Testis (tissue), 2 donors: ENCODE measurements at regions not wholly inside any gene's neighbourhood (a gene's known extent, or its start where the extent isn't known, plus 50 kb on each side); places are given as distances from the start of the nearest gene placed in this dataset.

Experiments
- DNase-seq: peaks from one replicate; pipeline ENCODE4 v3.0.0-alpha.2; 2019
- H3K27ac ChIP-seq, 2 donors: fragments of 200-600 bp; sonication (generic); one replicate each; pipeline ENCODE4 v1.5.1; 2019
- H3K27me3 ChIP-seq: fragments of 200-600 bp; sonication (generic); one replicate; pipeline ENCODE4 v1.5.1; 2019
- H3K36me3 ChIP-seq: fragments of 200-600 bp; sonication (generic); one replicate; pipeline ENCODE4 v1.5.1; 2017; ENCODE audit warnings: low read depth; ENCODE audit errors: missing control alignments
- H3K4me1 ChIP-seq: fragments of 200-600 bp; sonication (generic); one replicate; pipeline ENCODE4 v1.5.1; 2019
- H3K4me3 ChIP-seq, 2 donors: fragments of 200-600 bp; sonication (generic); one replicate each; pipeline ENCODE4 v1.5.1; 2017 to 2019
- H3K9me3 ChIP-seq: fragments of 200-600 bp; sonication (generic); one replicate; pipeline ENCODE4 v1.5.1; 2017
- POLR2A ChIP-seq: fragments of 450-650 bp; IDR thresholded peaks from one replicate; pipeline ENCODE4 v1.6.1; 2017; ENCODE audit warnings: antibody characterized with exemption, mild to moderate bottlenecking, moderate library complexity
- WGBS, 2 donors: methylation state at CpG; one replicate each; pipeline ENCODE4 v1.1.5; 2018; 5-methylcytosine and 5-hydroxymethylcytosine counted together
- intact Hi-C: fragments of 100-400 bp; cut with DNase I; formaldehyde crosslinking; loops from one replicate; pipeline ENCODE4 v1.15.1; 2023; ENCODE audit warnings: low total_unique reads
- TF ChIP-seq, protein P1 (sequence below), 3 experiments: fragments of 450-650 bp in 2 of 3; fragments of 200-600 bp in 1 of 3; sonication (generic) in 1 of 3; IDR thresholded peaks; one replicate each; pipeline ENCODE4 v1.5.1; 2016 to 2019; ENCODE audit warnings: antibody characterized with exemption in 3 of 3, mild to moderate bottlenecking in 2 of 3, moderate library complexity in 1 of 3

DNA sequence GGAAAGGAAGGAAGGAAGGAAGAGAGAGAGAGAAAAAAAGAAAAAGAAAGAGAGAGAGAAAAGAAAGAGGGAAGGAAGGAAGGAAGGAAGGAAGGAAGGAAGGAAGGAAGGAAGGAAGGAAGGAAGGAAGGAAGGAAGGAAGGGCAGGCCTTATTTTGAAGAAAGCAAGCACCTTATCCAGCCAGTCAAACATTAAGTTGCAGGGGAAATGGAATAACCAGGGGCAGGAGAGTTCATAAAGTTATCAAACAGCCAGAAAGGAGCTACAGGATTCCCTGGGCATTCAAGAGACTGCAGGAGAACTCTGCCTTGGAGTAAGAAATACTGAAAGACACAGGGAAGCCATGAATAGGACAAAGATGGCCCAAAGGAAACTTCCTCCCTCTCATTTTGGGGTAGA lies 672.0 kb upstream of the INTU start:
- no peak for TF ChIP-seq POLR2A
- TF ChIP-seq, protein P1, sequence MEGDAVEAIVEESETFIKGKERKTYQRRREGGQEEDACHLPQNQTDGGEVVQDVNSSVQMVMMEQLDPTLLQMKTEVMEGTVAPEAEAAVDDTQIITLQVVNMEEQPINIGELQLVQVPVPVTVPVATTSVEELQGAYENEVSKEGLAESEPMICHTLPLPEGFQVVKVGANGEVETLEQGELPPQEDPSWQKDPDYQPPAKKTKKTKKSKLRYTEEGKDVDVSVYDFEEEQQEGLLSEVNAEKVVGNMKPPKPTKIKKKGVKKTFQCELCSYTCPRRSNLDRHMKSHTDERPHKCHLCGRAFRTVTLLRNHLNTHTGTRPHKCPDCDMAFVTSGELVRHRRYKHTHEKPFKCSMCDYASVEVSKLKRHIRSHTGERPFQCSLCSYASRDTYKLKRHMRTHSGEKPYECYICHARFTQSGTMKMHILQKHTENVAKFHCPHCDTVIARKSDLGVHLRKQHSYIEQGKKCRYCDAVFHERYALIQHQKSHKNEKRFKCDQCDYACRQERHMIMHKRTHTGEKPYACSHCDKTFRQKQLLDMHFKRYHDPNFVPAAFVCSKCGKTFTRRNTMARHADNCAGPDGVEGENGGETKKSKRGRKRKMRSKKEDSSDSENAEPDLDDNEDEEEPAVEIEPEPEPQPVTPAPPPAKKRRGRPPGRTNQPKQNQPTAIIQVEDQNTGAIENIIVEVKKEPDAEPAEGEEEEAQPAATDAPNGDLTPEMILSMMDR (IDR thresholded peaks at IDR 0.05), result no peak
- Histone ChIP-seq H3K4me1 (no peaks in the 10 kb centered on the region), H3K27ac (no peak overlapping the region), H3K9me3 (no peaks in the 10 kb centered on the region), H3K4me3 (no peak overlapping the region), H3K36me3 (no peaks in the 10 kb centered on the region), H3K27me3 (no peaks in the 10 kb centered on the region)
- intact Hi-C loops, result no loop called here
- no peak for DNase-seq

DNA sequence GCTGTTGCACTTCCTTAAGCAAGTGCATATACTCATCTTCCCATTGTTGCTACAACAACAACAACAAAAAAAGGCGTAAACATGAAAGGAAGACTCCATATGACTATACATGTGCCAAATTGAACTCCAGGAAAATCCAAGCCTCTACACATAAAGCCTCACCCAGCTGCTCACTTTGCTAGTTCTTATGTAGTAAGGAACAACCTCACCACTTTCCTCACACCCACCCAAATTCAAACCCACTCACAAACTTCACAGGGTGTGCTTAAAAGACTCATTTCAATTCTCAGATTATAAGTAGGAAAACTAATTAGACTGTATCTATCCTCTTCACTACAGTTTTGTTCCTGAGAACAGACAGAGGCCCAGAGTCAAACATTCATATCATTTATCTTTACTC lies 671.1 kb upstream of the INTU start:
- Histone ChIP-seq H3K4me1 (no peaks in the 10 kb centered on the region), H3K9me3 (no peaks in the 10 kb centered on the region), H3K27ac (no peak overlapping the region), H3K4me3 (no peak overlapping the region), H3K36me3 (no peaks in the 10 kb centered on the region), H3K27me3 (no peaks in the 10 kb centered on the region)
- 74 to 97% methylated on average over 1 of the region's 1 CpG for WGBS, 2 donors
- DNase-seq, result no peak
- TF ChIP-seq POLR2A, result no peak
- TF ChIP-seq, protein P1 (IDR thresholded peaks at IDR 0.05), result no peak
- intact Hi-C loops, result no loop called here

DNA sequence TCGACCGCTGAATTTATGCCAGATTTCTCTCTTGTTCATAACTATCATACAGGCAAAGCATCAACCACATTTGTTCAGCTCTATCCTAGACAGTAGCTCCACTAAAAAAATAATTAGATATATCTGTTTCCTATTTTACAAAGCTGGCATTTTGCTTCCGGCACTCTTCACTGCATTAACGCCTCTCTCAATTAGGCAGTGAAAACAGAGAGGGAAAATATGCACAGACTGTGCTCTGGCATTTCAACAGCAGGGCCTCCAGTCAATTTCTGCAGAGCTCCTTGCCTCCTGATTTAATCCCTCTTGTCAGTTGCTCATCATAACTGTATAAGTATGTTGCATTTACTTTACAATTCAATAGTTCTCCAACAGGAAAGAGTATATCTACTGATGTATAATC lies 666.9 kb upstream of the INTU start:
- intact Hi-C loops, result no loop called here
- Histone ChIP-seq H3K27me3 (no peaks in the 10 kb centered on the region), H3K4me1 (no peaks in the 10 kb centered on the region), H3K27ac (no peak overlapping the region), H3K4me3 (no peak overlapping the region), H3K9me3 (no peaks in the 10 kb centered on the region), H3K36me3 (no peaks in the 10 kb centered on the region)
- TF ChIP-seq POLR2A, result no peak
- TF ChIP-seq, protein P1 (IDR thresholded peaks at IDR 0.05), result no peak
- WGBS, 2 donors, result 77 to 90% methylated on average over 4 of the region's 4 CpGs
- DNase-seq, result no peak

DNA sequence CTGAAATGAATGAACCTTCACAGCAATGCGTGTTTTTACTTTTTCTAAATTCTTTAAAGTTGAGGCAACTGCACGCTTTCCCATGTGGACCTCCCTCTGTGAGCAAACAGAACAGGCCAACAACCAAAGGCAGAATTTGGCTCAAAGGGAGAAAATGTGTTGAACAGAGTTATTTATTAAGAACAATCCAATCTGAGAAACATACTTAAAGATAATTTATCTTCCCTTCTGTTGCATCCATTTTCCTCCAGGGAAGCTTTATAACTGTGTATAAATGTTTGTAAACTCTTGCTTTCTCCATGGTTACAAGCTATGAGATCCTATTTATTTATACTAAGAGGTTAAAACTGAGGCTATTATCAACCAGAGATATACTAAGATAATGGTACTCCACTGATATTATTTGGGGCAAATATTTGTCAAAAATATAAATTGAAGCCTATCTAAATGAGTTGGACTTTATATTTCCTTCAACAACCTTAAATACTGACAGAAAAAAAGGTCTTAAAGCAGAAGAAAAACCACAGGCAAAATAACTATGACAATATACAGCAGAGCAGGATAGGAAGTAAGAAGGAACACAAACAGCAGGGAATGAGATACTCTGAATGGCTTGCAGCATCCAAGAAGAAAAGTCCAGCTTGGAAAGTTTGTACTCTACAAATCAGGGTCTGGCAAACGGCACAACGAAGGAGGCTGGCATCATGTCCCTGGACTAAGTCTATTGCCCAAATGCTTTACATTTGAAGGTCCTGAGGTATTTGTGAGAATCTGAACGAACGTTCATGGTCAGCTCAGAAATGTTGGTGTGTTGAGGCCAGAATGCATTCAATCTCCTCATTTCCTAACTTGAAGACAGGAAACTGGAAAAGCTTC lies 663.2 kb upstream of the INTU start:
- 67 to 68% methylated on average over 6 of the region's 6 CpGs for WGBS, 2 donors
- Histone ChIP-seq H3K27ac (no peak overlapping the region), H3K36me3 (no peaks in the 10 kb centered on the region), H3K4me1 (no peaks in the 10 kb centered on the region), H3K9me3 (no peaks in the 10 kb centered on the region), H3K27me3 (no peaks in the 10 kb centered on the region), H3K4me3 (no peak overlapping the region)
- intact Hi-C loops, result no loop called here
- TF ChIP-seq, protein P1 (IDR thresholded peaks at IDR 0.05), result no peak
- TF ChIP-seq POLR2A, result no peak
- no peak for DNase-seq

DNA sequence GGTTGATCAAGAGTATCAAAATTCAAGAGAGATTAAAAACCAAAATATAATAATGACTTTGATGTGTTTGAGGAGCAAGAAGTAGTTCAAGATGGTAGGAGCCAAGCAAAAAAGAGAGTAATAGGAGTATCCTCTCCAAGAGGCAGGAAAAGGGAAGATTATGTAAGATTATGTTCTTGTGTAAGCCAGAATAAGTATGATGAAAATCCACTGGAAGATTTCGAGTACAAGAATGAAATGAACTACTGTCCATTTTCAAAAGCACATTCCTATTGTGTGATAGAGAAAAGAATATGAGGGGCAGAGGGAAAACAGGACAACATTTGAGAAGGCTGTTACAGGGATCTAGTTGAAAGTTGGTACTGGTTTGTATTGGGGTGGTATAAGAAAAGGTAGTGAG lies 659.6 kb upstream of the INTU start:
- H3K27ac ChIP-seq, result no peak overlapping the region
- WGBS, 2 donors, result 90 to 97% methylated on average over 1 of the region's 1 CpG
- no peaks in the 10 kb centered on the region for H3K9me3 ChIP-seq
- DNase-seq, result no peak
- no peaks in the 10 kb centered on the region for H3K27me3 ChIP-seq
- TF ChIP-seq, protein P1 (IDR thresholded peaks at IDR 0.05), result no peak
- TF ChIP-seq POLR2A, result no peak
- H3K4me3 ChIP-seq, result no peak overlapping the region
- intact Hi-C loops, result no loop called here
- no peaks in the 10 kb centered on the region for H3K36me3 ChIP-seq
- H3K4me1 ChIP-seq, result no peaks in the 10 kb centered on the region
